22Rv1 (cell line): ENCODE measurements at regions not wholly inside any gene's neighbourhood (a gene's known extent, or its start where the extent isn't known, plus 50 kb on each side); places are given as distances from the start of the nearest gene placed in this dataset.

Experiments
- H3K27ac ChIP-seq: fragments of 450-650 bp; 2 replicates; pipeline ENCODE4 v1.5.1; 2017
- ZFX ChIP-seq: fragments of 450-650 bp; IDR thresholded peaks from 2 replicates; pipeline ENCODE4 v1.6.1; 2017; ENCODE audit warnings: antibody characterized with exemption, borderline replicate concordance
- TF ChIP-seq, protein P1 (sequence below): fragments of 450-650 bp; IDR thresholded peaks from 2 replicates; pipeline ENCODE4 v1.5.1; 2017; ENCODE audit warnings: mild to moderate bottlenecking

DNA sequence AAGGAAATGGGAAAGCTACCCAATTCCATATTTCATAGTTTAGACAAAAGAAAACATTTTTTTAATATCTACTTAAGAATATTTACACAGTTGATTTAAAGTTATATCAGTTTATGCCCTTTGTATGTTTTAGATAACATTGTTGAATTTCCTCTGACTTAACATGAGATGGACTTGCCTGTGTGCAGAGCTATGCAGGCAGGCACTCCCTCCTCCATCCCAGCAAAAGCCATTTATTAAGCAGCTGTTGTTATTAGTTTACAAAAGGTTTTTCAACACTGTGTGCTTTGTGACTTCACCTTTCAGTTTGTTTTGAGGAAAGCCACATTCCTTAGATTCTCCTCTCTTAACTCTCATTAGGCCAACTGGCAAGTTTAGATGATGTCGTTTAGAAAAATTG is 337.5 kb upstream of the PDE3A start:
- H3K27ac ChIP-seq: no peak overlapping the region
- TF ChIP-seq ZFX: no peak
- TF ChIP-seq, protein P1, sequence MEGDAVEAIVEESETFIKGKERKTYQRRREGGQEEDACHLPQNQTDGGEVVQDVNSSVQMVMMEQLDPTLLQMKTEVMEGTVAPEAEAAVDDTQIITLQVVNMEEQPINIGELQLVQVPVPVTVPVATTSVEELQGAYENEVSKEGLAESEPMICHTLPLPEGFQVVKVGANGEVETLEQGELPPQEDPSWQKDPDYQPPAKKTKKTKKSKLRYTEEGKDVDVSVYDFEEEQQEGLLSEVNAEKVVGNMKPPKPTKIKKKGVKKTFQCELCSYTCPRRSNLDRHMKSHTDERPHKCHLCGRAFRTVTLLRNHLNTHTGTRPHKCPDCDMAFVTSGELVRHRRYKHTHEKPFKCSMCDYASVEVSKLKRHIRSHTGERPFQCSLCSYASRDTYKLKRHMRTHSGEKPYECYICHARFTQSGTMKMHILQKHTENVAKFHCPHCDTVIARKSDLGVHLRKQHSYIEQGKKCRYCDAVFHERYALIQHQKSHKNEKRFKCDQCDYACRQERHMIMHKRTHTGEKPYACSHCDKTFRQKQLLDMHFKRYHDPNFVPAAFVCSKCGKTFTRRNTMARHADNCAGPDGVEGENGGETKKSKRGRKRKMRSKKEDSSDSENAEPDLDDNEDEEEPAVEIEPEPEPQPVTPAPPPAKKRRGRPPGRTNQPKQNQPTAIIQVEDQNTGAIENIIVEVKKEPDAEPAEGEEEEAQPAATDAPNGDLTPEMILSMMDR: no peak

DNA sequence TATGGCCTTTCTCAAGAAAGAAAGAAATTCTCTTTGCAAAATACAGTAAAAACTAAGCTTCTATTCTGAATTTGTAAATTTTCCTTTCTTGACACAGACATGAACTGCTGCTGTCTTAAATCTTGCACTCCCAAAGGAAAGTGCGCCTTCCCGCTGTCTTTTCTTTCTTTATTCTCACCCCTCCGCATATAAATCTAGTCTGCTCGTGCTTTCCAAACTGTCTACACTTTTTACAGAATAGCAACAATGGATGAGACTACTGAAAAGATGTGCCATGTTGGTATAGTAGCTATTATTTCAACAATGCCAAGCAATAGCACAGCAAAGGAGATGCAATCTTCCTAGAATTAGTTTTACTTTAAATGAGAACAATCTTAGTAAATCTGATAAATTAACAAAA is 328.8 kb upstream of the PDE3A start:
- no peak for TF ChIP-seq ZFX
- TF ChIP-seq, protein P1: no peak

DNA sequence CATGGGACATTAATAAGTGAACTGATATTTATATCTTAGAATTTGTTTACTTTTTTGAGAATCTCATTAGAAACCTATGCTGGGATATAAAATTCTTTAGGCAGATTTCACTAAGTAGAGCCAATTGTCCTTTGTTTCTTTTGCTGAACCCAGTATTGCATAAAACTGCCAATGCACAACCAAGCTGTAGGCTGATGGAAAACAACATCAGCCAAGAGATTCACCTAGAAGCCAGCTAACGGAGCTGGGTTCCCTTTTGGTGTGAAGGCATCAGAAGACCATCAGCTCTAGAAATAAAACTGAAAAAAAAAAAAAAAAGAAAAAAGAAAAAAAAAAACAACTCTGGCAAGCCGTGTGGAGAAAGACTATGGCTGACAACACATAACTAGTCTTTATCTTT is 328.2 kb upstream of the PDE3A start:
- no peak overlapping the region for H3K27ac ChIP-seq
- no peak for TF ChIP-seq ZFX
- TF ChIP-seq, protein P1: no peak

More for the DNA sequence above, 328.8 kb upstream of the PDE3A start:
- H3K27ac ChIP-seq: no peak overlapping the region

DNA sequence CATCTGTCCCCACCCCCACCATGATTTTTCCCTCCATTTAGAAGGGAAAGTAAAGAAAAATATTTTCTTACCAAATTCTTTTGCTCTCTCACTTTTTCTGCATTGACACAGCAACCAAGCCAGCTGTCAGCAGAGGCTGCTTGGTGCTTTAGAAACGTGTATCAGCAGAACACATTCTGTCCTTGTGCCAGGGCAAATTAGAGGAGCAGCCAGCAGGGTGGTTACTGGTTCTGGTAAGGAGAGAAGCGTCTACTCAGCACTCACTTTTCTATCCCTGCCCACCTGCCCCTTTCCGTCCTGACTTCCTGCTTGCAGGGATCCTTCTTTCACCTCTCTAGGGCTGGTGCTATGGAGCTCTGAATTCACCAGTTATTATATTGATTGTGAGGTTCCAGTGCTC is 327.5 kb upstream of the PDE3A start:
- no peak overlapping the region for H3K27ac ChIP-seq
- no peak for TF ChIP-seq ZFX
- TF ChIP-seq, protein P1: no peak

DNA sequence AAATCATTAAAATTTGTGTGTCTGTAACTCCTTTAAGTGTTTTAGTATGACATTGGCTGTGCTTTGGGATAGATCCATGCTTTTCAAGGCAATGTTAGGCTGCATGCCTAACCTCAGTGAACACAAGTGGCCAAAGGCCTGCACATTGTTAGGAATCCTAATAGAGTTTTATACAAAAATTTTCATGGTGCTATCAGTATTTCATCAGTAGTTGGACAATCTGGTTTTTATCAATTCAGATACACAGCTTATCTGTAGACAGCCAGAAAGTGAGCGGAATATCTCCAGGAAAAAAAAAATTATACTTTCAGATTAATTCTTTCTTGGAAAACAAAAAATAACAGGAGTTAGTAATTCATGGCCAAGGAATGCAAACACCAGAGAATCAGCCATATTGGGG is 324.0 kb upstream of the PDE3A start:
- no peak overlapping the region for H3K27ac ChIP-seq
- no peak for TF ChIP-seq ZFX
- TF ChIP-seq, protein P1: no peak

DNA sequence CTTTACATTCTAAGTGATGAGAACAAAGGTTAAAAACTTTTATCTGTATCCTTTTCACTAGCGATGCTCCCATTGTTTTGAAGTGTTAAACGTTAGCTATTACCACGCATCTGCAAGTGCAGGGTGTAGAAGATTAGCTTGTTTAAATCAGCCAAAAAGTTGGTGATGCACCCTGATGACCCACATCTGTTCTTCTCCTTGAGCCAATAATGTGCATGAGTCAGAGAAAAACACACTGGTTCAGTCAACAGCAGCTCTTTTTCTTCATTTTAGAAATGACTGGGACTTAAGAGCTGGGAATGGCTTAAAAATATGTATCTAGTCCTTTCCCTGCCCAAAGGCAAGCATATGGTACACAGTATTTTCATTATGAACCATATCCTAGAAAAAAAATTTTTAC is 323.5 kb upstream of the PDE3A start:
- TF ChIP-seq ZFX: no peak
- H3K27ac ChIP-seq: no peak overlapping the region

DNA sequence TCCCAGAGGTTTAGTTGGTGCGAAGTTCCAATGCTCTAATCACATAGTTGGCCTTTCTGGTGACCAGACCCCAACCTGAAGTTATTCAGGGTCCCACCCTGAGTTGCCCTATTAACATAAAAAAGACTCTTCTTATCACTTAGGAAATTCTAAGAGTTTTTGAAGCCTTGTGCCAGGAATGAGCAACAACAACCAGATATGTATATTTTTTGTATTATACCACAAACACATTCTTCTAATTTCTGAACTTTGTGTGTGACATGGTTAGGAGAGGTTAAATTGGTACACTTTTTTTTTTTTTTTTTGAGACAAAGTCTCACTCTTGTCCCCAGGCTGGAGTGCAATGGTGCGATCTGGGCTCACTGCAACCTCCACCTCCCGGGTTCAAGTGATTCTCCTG is 320.4 kb upstream of the PDE3A start:
- TF ChIP-seq, protein P1: no peak
- TF ChIP-seq ZFX: no peak
- H3K27ac ChIP-seq: no peak overlapping the region

DNA sequence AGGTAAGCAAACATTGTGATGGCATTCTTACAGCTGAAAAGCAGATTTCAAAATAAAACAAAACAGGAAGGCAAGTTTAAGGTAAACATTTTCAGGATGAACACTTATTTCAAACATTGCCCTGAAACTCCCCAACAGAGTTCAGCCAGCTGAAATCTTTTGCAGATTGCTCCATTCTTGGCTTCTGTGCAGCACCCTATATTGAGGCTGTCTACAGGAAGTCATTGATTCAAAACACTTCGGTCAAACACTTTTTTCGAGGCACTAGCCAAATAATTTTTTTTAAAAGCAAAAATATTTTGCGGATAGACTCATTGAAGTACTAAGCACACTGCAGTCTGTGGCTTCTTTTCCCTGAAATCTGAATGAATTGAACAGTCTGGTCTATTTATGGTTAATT is 318.1 kb upstream of the PDE3A start:
- TF ChIP-seq, protein P1: no peak
- TF ChIP-seq ZFX: no peak
- no peak overlapping the region for H3K27ac ChIP-seq
